Natural killer cell (primary cell): ENCODE measurements at regions not wholly inside any gene's neighbourhood (a gene's known extent, or its start where the extent isn't known, plus 50 kb on each side); places are given as distances from the start of the nearest gene placed in this dataset.
"Not testable (repeated sequence)": the region's sequence is repeated elsewhere in the genome, so short reads cannot be mapped to it uniquely, and the experiment has no call there.

Source experiments
- ATAC-seq, 3 donors: fragments of 150-1000 bp in 2 of 3; fragments of 200-7000 bp in 1 of 3; cut with Tn5 transposase; 1 replicate in 1 of 3; 2 replicates in 2 of 3; pipeline ENCODE4 v1.10.0; 2021; ENCODE audit warnings: mild to moderate bottlenecking in 2 of 3, moderate library complexity in 2 of 3
- DNase-seq, 2 donors: peaks; one replicate each; pipeline versions ENCODE4 v3.0.0 to v3.0.0-alpha.2; 2013 to 2021; ENCODE audit warnings: mixed read lengths in 1 of 2
- H3K27ac ChIP-seq: one replicate; pipeline ENCODE4 v1.5.1; 2013; ENCODE audit warnings: mild to moderate bottlenecking, low read length
- H3K27me3 ChIP-seq: one replicate; pipeline ENCODE4 v1.6.1; 2013; ENCODE audit warnings: low read length; ENCODE audit not compliant: control insufficient read depth, insufficient read depth
- H3K36me3 ChIP-seq: one replicate; pipeline ENCODE4 v1.6.1; 2013; ENCODE audit warnings: low read length; ENCODE audit not compliant: control insufficient read depth, insufficient read depth
- H3K4me1 ChIP-seq: one replicate; pipeline ENCODE4 v1.6.1; 2013; ENCODE audit warnings: low read length; ENCODE audit not compliant: control insufficient read depth, insufficient read depth
- H3K4me3 ChIP-seq: one replicate; pipeline ENCODE4 v1.5.1; 2013; ENCODE audit warnings: low read length
- H3K9me3 ChIP-seq: one replicate; pipeline ENCODE4 v1.6.1; 2013; ENCODE audit warnings: low read length; ENCODE audit not compliant: control insufficient read depth, insufficient read depth
- H3K27ac Mint-ChIP-seq, 2 donors: one replicate each; pipeline ENCODE4 v1.8.0; 2022; ENCODE audit warnings: mild to moderate bottlenecking in 2 of 2, mixed read lengths in 2 of 2, moderate library complexity in 1 of 2
- H3K27me3 Mint-ChIP-seq, 2 donors: one replicate each; pipeline ENCODE4 v1.8.0; 2022; ENCODE audit warnings: low read depth in 2 of 2, mixed read lengths in 2 of 2
- H3K36me3 Mint-ChIP-seq: one replicate; pipeline ENCODE4 v1.8.0; 2022; ENCODE audit warnings: mixed read lengths
- H3K4me1 Mint-ChIP-seq, 2 donors: one replicate each; pipeline ENCODE4 v1.8.0; 2022; ENCODE audit warnings: mixed read lengths in 2 of 2
- H3K4me3 Mint-ChIP-seq: one replicate; pipeline ENCODE4 v1.8.0; 2022; ENCODE audit warnings: mild to moderate bottlenecking, moderate library complexity, mixed read lengths
- H3K9me3 Mint-ChIP-seq, 2 donors: one replicate each; pipeline ENCODE4 v1.8.0; 2022; ENCODE audit warnings: mixed read lengths in 2 of 2
- CTCF ChIP-seq: fragments of 200-600 bp; IDR thresholded peaks from one replicate; pipeline ENCODE4 v1.8.0; 2022; ENCODE audit warnings: antibody characterized with exemption
- WGBS: methylation state at CpG from one replicate; pipeline ENCODE4 v1.1.7; 2013; ENCODE audit warnings: missing lambda C conversion rate; ENCODE audit not compliant: insufficient coverage; 5-methylcytosine and 5-hydroxymethylcytosine counted together
- intact Hi-C: fragments of 100-400 bp; cut with micrococcal nuclease; formaldehyde crosslinking; loops from one replicate; pipeline ENCODE4 v1.14.2; 2022

DNA sequence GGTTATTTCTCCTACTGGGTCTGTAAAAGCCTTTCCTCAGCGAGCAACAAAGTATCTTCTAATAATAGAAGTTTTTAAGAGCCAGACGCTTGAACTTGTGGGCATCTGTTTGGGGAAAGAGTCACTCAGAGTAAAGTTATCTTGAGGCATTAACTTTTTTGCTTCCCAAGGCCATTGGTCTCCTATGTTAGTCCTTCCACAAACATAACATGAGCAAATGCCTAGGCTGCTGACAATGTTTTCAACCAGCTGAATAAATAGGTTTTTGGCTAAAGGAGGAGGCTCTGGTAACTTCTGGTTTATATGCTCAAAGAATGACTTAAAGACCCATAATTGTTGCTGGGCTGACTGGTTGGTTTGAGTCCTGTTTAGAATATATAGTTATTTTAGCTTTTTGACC lies 213.5 kb upstream of the SYNCRIP start:
- H3K27me3 ChIP-seq: no peaks in the 10 kb centered on the region
- TF ChIP-seq CTCF: no peak
- H3K36me3 Mint-ChIP-seq: no peaks in the 10 kb centered on the region
- no peak for DNase-seq
- H3K4me3 ChIP-seq: no peak overlapping the region
- peaks cover 4 to 8% of the 10 kb centered on the region in 2 donors for H3K9me3 Mint-ChIP-seq
- WGBS: 86% methylated on average over 2 of the region's 2 CpGs
- no peaks in the 10 kb centered on the region for H3K36me3 ChIP-seq
- H3K27ac ChIP-seq: no peak overlapping the region
- H3K27ac Mint-ChIP-seq: no peak overlapping the region
- H3K4me1 ChIP-seq: no peaks in the 10 kb centered on the region
- no peak overlapping the region for H3K4me3 Mint-ChIP-seq
- no peaks in the 10 kb centered on the region for H3K4me1 Mint-ChIP-seq
- no peak for ATAC-seq
- H3K27me3 Mint-ChIP-seq: peaks cover 0 to 4% of the 10 kb centered on the region in 2 donors
- intact Hi-C loops: no loop called here
- H3K9me3 ChIP-seq: no peaks in the 10 kb centered on the region

- H3K27me3 ChIP-seq, H3K9me3 ChIP-seq, H3K27ac ChIP-seq, H3K9me3 Mint-ChIP-seq, H3K4me3 Mint-ChIP-seq, H3K4me1 ChIP-seq, H3K27ac Mint-ChIP-seq, H3K27me3 Mint-ChIP-seq, DNase-seq, H3K36me3 Mint-ChIP-seq, intact Hi-C loops, ATAC-seq, H3K36me3 ChIP-seq, H3K4me3 ChIP-seq, H3K4me1 Mint-ChIP-seq: not testable (repeated sequence)
- 96% methylated on average over 24 of the region's 37 CpGs for WGBS
Measured at GRCh38 chr6:85838351-85839119, 195.8 kb upstream of the SYNCRIP start.

DNA sequence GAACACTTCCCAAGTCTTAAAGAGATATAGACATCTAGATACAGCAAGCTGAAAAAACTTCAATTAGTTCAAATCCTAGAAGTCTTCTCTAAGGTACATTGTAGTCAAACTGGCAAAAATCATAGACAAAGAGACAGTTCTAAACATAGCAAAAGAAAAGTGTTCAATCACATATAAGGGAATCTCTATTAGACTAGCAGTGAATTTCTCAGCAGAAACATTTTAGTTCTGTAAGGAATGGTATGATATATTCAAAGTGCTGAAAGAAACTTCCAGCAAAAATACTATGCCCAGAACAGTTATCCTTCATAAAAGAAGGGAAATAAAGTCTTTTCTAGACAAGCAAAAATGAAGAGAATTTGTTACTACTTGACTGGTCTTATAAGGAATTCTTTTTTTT lies 186.3 kb upstream of the SYNCRIP start:
- ATAC-seq (no peak), DNase-seq (no peak)
- Mint-ChIP-seq H3K36me3 (peaks cover 11% of the 10 kb centered on the region), H3K27me3 (no peaks in the 10 kb centered on the region), H3K4me3 (no peak overlapping the region), H3K27ac (no peak overlapping the region), H3K4me1 (no peaks in the 10 kb centered on the region), H3K9me3 (peaks cover 7 to 18% of the 10 kb centered on the region in 2 donors)
- H3K36me3 ChIP-seq: no peaks in the 10 kb centered on the region
- no peak overlapping the region for H3K4me3 ChIP-seq
- no peak overlapping the region for H3K27ac ChIP-seq
- no peaks in the 10 kb centered on the region for H3K27me3 ChIP-seq
- H3K4me1 ChIP-seq: no peaks in the 10 kb centered on the region
- H3K9me3 ChIP-seq: peaks cover 22% of the 10 kb centered on the region
- no peak for TF ChIP-seq CTCF
- intact Hi-C loops: no loop called here

DNA sequence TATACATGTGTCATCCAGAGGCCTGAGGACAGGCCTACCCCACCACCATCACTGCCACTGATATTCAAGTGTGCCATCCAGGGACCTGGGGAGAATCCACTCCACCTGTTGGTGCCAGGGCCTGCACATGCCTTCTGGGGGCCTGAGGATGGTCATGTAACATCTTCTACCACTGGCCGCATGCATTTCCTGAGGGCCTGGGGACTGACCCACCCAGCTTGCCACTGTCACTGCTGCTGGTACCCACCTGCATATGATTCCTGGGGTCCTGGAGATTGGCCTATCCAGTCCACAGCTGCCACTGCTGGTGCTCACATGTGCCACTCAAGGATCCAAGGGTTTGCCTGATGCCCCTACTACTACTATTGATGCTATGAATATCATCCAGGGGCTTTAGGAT lies 184.3 kb upstream of the SYNCRIP start:
- Histone ChIP-seq H3K4me3 (no peak overlapping the region), H3K36me3 (no peaks in the 10 kb centered on the region), H3K27ac (no peak overlapping the region), H3K9me3 (peaks cover 22% of the 10 kb centered on the region), H3K4me1 (no peaks in the 10 kb centered on the region), H3K27me3 (no peaks in the 10 kb centered on the region)
- intact Hi-C loops: no loop called here
- 97% methylated on average over 1 of the region's 1 CpG for WGBS
- Mint-ChIP-seq H3K27ac (no peak overlapping the region), H3K27me3 (no peaks in the 10 kb centered on the region), H3K9me3 (peaks cover 11 to 17% of the 10 kb centered on the region in 2 donors), H3K4me3 (no peak overlapping the region), H3K36me3 (peaks cover 11% of the 10 kb centered on the region), H3K4me1 (no peaks in the 10 kb centered on the region)
- DNase-seq (no peak), ATAC-seq (no peak)
- no peak for TF ChIP-seq CTCF
